Epithelial cell of proximal tubule (primary cell): ENCODE measurements at regions not wholly inside any gene's neighbourhood (a gene's known extent, or its start where the extent isn't known, plus 50 kb on each side); places are given as distances from the start of the nearest gene placed in this dataset.

Experiments used
- DNase-seq: peaks from one replicate; pipeline ENCODE4 v3.0.0-alpha.2; 2011; ENCODE audit warnings: low read depth
- H3K4me3 ChIP-seq: 2 replicates; pipeline ENCODE4 v1.5.1; 2011; ENCODE audit warnings: low read depth, mild to moderate bottlenecking, low read length
- CTCF ChIP-seq: conservative IDR thresholded peaks from 2 replicates; pipeline ENCODE4 v1.5.1; 2012; ENCODE audit warnings: low read depth, mild to moderate bottlenecking, low read length

DNA sequence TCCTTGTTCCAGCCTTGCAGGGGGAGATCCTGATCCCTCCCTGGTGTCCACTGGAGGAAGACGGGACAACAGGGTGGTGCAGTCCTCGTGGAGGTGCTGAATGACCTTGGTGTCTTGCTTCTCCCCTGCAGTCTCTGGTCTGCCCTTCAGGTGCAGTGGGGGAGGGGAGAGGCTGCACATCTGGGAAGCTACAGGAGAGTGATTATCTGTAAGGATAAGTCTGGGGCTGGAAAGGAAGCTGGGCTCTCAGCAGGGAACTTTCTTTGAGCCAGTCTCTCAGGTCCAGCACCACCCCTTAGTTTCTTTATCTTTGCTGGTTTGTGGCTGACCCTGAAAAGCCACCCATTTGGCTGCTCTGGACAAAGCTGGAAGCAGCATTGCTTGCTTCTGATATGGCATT, 275.6 kb downstream of the CCSER2 start:
- H3K4me3 ChIP-seq = no peak overlapping the region
- TF ChIP-seq CTCF = no peak
- no peak for DNase-seq

DNA sequence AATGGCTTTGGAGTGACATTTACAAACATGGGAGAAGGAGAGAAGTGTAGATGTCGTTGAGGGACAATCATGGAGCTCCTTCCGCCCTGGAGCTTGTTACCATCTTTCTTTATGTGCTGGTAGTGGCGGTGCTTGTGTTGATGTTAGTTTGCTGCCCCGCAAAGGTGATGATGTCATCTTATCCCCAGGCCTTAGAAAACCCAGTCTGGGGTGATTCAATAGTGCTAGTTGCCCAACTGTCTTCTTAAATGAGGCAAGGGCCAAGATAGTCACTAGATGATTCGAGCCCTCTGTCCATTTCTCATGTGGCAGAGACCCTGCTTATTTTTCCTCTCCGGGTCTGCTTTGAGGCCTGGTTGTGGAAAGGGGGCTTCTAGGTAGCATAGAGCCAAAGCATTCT, 277.4 kb downstream of the CCSER2 start:
- TF ChIP-seq CTCF = no peak
- no peak overlapping the region for H3K4me3 ChIP-seq
- no peak for DNase-seq

DNA sequence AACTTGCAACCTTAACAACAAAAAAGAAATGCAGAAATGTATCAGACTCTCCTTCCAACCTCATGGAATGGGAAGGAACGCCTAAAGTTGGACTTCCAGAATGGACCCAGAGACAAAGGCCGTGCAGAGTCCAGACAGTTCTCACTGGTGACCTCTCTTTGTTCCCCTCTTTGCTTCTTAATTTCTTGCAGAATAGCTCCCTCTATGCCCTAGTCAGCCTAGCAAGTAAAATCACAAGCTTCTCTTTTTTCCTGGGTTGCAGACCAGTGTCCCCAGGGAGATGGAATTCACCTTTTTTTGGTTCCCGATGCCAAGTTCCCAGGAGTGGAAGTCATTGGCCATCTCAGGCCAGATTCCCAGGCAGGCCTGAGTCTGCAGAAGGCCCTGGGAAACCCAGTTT, 278.0 kb downstream of the CCSER2 start:
- peak; percentile 15 for TF ChIP-seq CTCF
- no peak for DNase-seq
- H3K4me3 ChIP-seq = no peak overlapping the region

DNA sequence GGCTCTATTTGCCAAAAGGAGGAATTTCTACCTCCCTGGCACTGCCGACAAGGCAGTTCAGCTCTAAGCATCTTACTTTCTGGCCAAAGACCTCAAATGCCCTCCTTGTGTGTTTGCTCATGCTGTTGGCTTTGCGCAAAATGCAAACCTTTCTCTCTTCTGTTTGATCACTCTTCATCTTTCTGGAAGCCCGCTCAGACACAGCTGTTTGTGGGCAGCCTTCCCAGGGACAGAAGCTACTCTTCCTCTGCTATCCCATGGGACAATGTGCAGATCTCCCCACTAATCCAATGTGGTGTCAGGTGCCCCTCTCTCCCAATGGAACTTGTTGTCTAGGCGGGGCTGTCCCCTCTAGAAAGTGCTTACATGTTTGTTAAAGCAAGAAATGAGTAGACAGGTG, 278.7 kb downstream of the CCSER2 start:
- no peak overlapping the region for H3K4me3 ChIP-seq
- no peak for DNase-seq
- no peak for TF ChIP-seq CTCF

GRCh38 chr10:84607523-84607922, 279.1 kb downstream of the CCSER2 start:
- DNase-seq = no peak
- H3K4me3 ChIP-seq = no peak overlapping the region
- TF ChIP-seq CTCF = no peak

GRCh38 chr10:84608126-84608525, 279.7 kb downstream of the CCSER2 start:
- no peak for TF ChIP-seq CTCF
- DNase-seq = no peak
- no peak overlapping the region for H3K4me3 ChIP-seq

- DNase-seq = no peak
- TF ChIP-seq CTCF = peak; percentile 50
- H3K4me3 ChIP-seq = no peak overlapping the region
These were observed 285.1 kb downstream of the CCSER2 start for GRCh38 chr10:84613336-84614021.
